BE2C (cell line): ENCODE measurements at regions not wholly inside any gene's neighbourhood (a gene's known extent, or its start where the extent isn't known, plus 50 kb on each side); places are given as distances from the start of the nearest gene placed in this dataset.

Source experiments
- DNase-seq: peaks from one replicate; pipeline ENCODE4 v3.0.0-alpha.2; 2020
- H3K27me3 ChIP-seq: fragments of 250-450 bp; sonication (Bioruptor Pico); 2 replicates; pipeline ENCODE4 v1.5.1; 2020; ENCODE audit warnings: mild to moderate bottlenecking
- H3K36me3 ChIP-seq: fragments of 250-450 bp; sonication (Bioruptor Pico); 2 replicates; pipeline ENCODE4 v1.5.1; 2020; ENCODE audit warnings: mild to moderate bottlenecking
- H3K4me1 ChIP-seq: fragments of 250-450 bp; sonication (Bioruptor Pico); 2 replicates; pipeline ENCODE4 v1.5.1; 2020
- H3K4me3 ChIP-seq: 2 replicates; pipeline ENCODE4 v1.5.1; 2011; ENCODE audit warnings: low read depth, low read length
- H3K9me3 ChIP-seq: fragments of 250-450 bp; sonication (Bioruptor Pico); 2 replicates; pipeline ENCODE4 v1.5.1; 2020
- TF ChIP-seq, protein P1 (sequence below): IDR thresholded peaks from 2 replicates; pipeline ENCODE4 v1.5.1; 2012; ENCODE audit warnings: mild to moderate bottlenecking, low read depth, low read length

GRCh38 chr10:84924131-84924530, 595.7 kb downstream of the CCSER2 start:
- peaks cover 11% of the 10 kb centered on the region; the same call in 1 of the 2 replicates for H3K27me3 ChIP-seq
- no peaks in the 10 kb centered on the region for H3K4me1 ChIP-seq
- no peak for DNase-seq
- TF ChIP-seq, protein P1, sequence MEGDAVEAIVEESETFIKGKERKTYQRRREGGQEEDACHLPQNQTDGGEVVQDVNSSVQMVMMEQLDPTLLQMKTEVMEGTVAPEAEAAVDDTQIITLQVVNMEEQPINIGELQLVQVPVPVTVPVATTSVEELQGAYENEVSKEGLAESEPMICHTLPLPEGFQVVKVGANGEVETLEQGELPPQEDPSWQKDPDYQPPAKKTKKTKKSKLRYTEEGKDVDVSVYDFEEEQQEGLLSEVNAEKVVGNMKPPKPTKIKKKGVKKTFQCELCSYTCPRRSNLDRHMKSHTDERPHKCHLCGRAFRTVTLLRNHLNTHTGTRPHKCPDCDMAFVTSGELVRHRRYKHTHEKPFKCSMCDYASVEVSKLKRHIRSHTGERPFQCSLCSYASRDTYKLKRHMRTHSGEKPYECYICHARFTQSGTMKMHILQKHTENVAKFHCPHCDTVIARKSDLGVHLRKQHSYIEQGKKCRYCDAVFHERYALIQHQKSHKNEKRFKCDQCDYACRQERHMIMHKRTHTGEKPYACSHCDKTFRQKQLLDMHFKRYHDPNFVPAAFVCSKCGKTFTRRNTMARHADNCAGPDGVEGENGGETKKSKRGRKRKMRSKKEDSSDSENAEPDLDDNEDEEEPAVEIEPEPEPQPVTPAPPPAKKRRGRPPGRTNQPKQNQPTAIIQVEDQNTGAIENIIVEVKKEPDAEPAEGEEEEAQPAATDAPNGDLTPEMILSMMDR: no peak
- H3K4me3 ChIP-seq: no peak overlapping the region
- no peaks in the 10 kb centered on the region for H3K36me3 ChIP-seq
- no peaks in the 10 kb centered on the region for H3K9me3 ChIP-seq

GRCh38 chr10:84925495-84925894, 597.1 kb downstream of the CCSER2 start:
- no peaks in the 10 kb centered on the region for H3K9me3 ChIP-seq
- H3K4me1 ChIP-seq: no peaks in the 10 kb centered on the region
- no peak overlapping the region for H3K4me3 ChIP-seq
- H3K36me3 ChIP-seq: no peaks in the 10 kb centered on the region
- peaks cover 11% of the 10 kb centered on the region; the same call in 1 of the 2 replicates for H3K27me3 ChIP-seq
- TF ChIP-seq, protein P1: no peak
- no peak for DNase-seq

DNA sequence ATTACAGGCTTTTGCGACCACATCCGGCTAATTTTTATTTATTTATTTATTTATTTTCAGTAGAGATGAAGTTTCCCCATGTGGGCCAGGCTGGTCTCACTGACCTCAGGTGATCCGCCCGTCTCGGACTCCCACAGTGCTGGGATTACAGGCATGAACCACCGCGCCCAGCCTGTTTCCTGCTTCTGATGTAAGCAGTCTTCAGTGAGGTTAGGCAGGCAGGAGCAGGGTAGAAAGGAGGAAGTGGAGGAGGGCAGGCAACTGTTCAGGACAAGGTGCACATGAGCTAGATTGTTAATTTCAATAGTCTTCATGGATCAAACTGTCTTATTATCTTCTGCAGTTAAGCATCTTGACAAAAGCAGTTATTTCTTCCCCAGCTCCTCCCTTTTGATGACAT, 605.0 kb downstream of the CCSER2 start:
- no peaks in the 10 kb centered on the region for H3K27me3 ChIP-seq
- DNase-seq: no peak
- H3K9me3 ChIP-seq: no peaks in the 10 kb centered on the region
- H3K36me3 ChIP-seq: no peaks in the 10 kb centered on the region
- TF ChIP-seq, protein P1: no peak
- no peak overlapping the region for H3K4me3 ChIP-seq
- H3K4me1 ChIP-seq: 0 out of 2 replicates have a peak, but pooled peaks cover 6% of the 10 kb centered on the region

DNA sequence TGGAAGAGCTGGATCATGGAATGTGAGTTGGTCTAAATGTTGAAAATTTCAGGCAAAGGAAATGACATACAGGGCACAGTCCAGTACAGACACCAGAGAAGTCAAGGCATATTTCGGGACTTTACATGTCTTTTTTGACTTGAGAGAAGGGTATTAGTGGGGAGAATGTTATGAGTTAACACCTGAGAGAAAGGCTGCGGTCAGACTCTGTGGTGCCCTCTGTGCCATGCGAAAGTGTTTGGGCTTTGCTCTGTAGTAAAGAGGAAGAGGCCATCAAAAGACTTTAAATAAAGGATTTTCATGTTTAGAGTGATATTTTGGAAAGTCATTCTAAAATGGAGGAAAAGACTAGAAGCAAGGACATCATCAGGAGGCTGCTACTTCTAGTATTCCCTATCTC, 607.4 kb downstream of the CCSER2 start:
- TF ChIP-seq, protein P1: no peak
- Histone ChIP-seq H3K4me3 (no peak overlapping the region), H3K36me3 (no peaks in the 10 kb centered on the region), H3K4me1 (peaks cover 13% of the 10 kb centered on the region; the same call in 1 of the 2 replicates), H3K9me3 (no peaks in the 10 kb centered on the region), H3K27me3 (no peaks in the 10 kb centered on the region)
- DNase-seq: no peak

DNA sequence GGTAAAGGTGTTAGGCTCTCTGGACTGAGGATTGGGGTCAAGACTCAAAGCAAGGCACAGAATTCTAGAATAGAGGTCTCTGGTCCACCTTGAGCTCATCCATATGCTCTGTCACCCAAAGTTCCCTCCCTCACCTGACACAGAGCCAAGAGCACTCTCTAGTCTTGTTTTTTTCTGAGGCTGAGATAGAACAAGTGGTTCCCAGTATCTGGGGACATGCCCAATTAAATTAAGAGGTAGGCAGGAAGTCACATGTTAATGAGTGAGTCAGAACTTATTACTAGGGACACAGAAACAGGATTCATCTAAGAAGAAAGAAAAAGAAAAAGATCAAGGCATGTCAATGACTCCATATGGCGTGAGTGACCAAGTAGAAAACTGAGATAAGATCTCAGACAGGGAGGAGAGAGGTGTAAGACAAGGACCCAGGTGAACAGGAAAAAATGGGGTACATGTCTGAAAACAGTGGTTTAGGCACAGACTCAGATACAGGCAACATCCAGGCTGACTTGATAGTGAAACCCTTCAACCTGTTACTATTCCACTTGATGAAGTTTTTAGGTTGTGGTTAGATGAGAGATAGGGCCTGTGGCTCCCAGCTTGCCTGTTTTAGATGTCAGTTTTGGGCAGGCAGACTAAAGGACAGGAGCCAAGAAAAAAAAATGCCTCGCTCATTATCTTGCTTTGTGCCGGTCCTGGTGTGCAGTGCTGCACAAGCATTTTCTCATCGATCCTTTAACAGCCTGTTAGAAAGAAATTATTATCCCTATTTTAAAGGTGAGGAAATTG, 609.9 kb downstream of the CCSER2 start:
- TF ChIP-seq, protein P1: no peak
- Histone ChIP-seq H3K9me3 (no peaks in the 10 kb centered on the region), H3K4me3 (peak overlapping the region; percentile 41), H3K27me3 (no peaks in the 10 kb centered on the region), H3K36me3 (no peaks in the 10 kb centered on the region), H3K4me1 (peaks cover 13% of the 10 kb centered on the region; the same call in 1 of the 2 replicates)
- DNase-seq: peak; percentile 30

- Histone ChIP-seq H3K27me3 (no peaks in the 10 kb centered on the region), H3K4me1 (peaks cover 6% of the 10 kb centered on the region; the same call in 1 of the 2 replicates), H3K9me3 (no peaks in the 10 kb centered on the region), H3K4me3 (no peak overlapping the region), H3K36me3 (no peaks in the 10 kb centered on the region)
- DNase-seq: no peak
- TF ChIP-seq, protein P1: no peak
Measured at GRCh38 chr10:84943541-84943940, 615.2 kb downstream of the CCSER2 start.
